ENCODE measurements at regions not wholly inside any gene's neighbourhood (a gene's known extent, or its start where the extent isn't known, plus 50 kb on each side); places are given as distances from the start of the nearest gene placed in this dataset.
"Not testable (repeated sequence)": the region's sequence is repeated elsewhere in the genome, so short reads cannot be mapped to it uniquely, and the experiment has no call there.

- no peak for DNase-seq (ENCODE audit: low read depth in 2 of 2)
These were observed 200.8 kb downstream of the RGS3 start for GRCh38 chr9:113664181-113664875.

GRCh38 chr9:113665064-113665463 lies 201.5 kb downstream of the RGS3 start:
- no peak for DNase-seq (ENCODE audit: low read depth in 2 of 2)

GRCh38 chr9:113665756-113666155 lies 202.2 kb downstream of the RGS3 start:
- DNase-seq (ENCODE audit: low read depth in 2 of 2) = no peak

GRCh38 chr9:113668061-113668460 lies 204.5 kb downstream of the RGS3 start:
- DNase-seq (ENCODE audit: low read depth in 2 of 2) = no peak

GRCh38 chr9:113669522-113670115 lies 206.1 kb downstream of the RGS3 start:
- no peak for DNase-seq (ENCODE audit: low read depth in 2 of 2)

- DNase-seq (ENCODE audit: low read depth in 2 of 2) = no peak
These were observed 202.4 kb upstream of the ZNF618 start for GRCh38 chr9:113673726-113674125.

GRCh38 chr9:113674436-113674835 lies 201.7 kb upstream of the ZNF618 start:
- no peak for DNase-seq (ENCODE audit: low read depth in 2 of 2)

GRCh38 chr9:113675475-113675941 lies 200.6 kb upstream of the ZNF618 start:
- no peak for DNase-seq (ENCODE audit: low read depth in 2 of 2)

GRCh38 chr9:113677057-113677456 lies 199.1 kb upstream of the ZNF618 start:
- no peak for DNase-seq (ENCODE audit: low read depth in 2 of 2)

- no peak for DNase-seq (ENCODE audit: low read depth in 2 of 2)
These were observed 198.5 kb upstream of the ZNF618 start for GRCh38 chr9:113677569-113677968.

GRCh38 chr9:113678119-113678858 lies 197.8 kb upstream of the ZNF618 start:
- no peak for DNase-seq (ENCODE audit: low read depth in 2 of 2)

GRCh38 chr9:113678859-113679256 lies 197.3 kb upstream of the ZNF618 start:
- DNase-seq (ENCODE audit: low read depth in 2 of 2) = no peak

- peak in 1 of 2 donors; percentile 29 for DNase-seq (ENCODE audit: low read depth in 2 of 2)
These were observed 193.8 kb upstream of the ZNF618 start for GRCh38 chr9:113682297-113682771.

- not testable (repeated sequence) for DNase-seq (ENCODE audit: low read depth in 2 of 2)
These were observed 190.5 kb upstream of the ZNF618 start for GRCh38 chr9:113685636-113686035.

GRCh38 chr9:113687107-113687679 lies 188.9 kb upstream of the ZNF618 start:
- no peak for DNase-seq (ENCODE audit: low read depth in 2 of 2)

GRCh38 chr9:113687680-113688371 lies 188.3 kb upstream of the ZNF618 start:
- DNase-seq (ENCODE audit: low read depth in 2 of 2) = no peak

- no peak for DNase-seq (ENCODE audit: low read depth in 2 of 2)
These were observed 185.9 kb upstream of the ZNF618 start for GRCh38 chr9:113690055-113690740.

GRCh38 chr9:113692256-113692655 lies 183.9 kb upstream of the ZNF618 start:
- no peak for DNase-seq (ENCODE audit: low read depth in 2 of 2)

GRCh38 chr9:113694912-113695311 lies 181.2 kb upstream of the ZNF618 start:
- DNase-seq (ENCODE audit: low read depth in 2 of 2) = no peak

GRCh38 chr9:113695440-113695851 lies 180.7 kb upstream of the ZNF618 start:
- no peak for DNase-seq (ENCODE audit: low read depth in 2 of 2)

- no peak for DNase-seq (ENCODE audit: low read depth in 2 of 2)
These were observed 180.2 kb upstream of the ZNF618 start for GRCh38 chr9:113695901-113696300.

Measured in stimulated activated CD8-positive, alpha-beta memory T cell treated with anti-CD3 and anti-CD28 coated beads, Interleukin-15, amount 100 ng/mL, for 48 hours (primary cell).